T-helper 1 cell treated with Interleukin-12 subunit alpha and Interleukin-12 subunit beta and Interleukin-4 antibody, amounts not matched to agents 30 μg/mL and 1 μg/mL, for 36 hours (primary cell): ENCODE measurements at regions not wholly inside any gene's neighbourhood (a gene's known extent, or its start where the extent isn't known, plus 50 kb on each side); places are given as distances from the start of the nearest gene placed in this dataset.
"Not testable (repeated sequence)": the region's sequence is repeated elsewhere in the genome, so short reads cannot be mapped to it uniquely, and the experiment has no call there.

Experiments
- H3K27ac Mint-ChIP-seq: one replicate; pipeline ENCODE4 v1.8.0; 2021; ENCODE audit warnings: mild to moderate bottlenecking, mixed read lengths
- H3K27me3 Mint-ChIP-seq: one replicate; pipeline ENCODE4 v1.8.0; 2021; ENCODE audit warnings: low read depth, mixed read lengths
- H3K36me3 Mint-ChIP-seq: one replicate; pipeline ENCODE4 v1.8.0; 2021; ENCODE audit warnings: low read depth, mixed read lengths
- H3K4me1 Mint-ChIP-seq: one replicate; pipeline ENCODE4 v1.8.0; 2021; ENCODE audit warnings: low read depth, mixed read lengths
- H3K4me3 Mint-ChIP-seq: one replicate; pipeline ENCODE4 v1.8.0; 2021; ENCODE audit warnings: mild to moderate bottlenecking, moderate library complexity, mixed read lengths
- H3K9me3 Mint-ChIP-seq: one replicate; pipeline ENCODE4 v1.8.0; 2021; ENCODE audit warnings: mixed read lengths

DNA sequence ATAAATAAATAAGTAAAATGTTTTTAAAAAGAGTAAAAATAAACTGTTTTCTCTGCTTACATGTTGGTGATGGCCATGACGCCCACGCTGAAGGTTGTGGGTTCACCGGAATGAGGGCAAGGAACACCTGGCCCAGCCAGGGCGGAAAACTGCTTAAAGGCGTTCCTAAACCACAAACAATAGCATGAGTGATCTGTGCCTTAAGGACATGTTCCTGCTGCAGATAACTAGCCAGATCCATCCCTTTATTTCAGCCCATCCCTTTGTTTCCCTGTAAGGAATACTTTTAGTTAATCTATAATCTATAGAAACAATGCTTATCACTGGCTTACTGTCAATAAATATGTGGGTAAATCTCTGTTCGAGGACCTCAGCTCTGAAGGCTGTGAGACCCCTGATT lies 63.3 kb upstream of the CEP78 start:
- not testable (repeated sequence) for H3K36me3 Mint-ChIP-seq, H3K4me1 Mint-ChIP-seq, H3K27ac Mint-ChIP-seq, H3K9me3 Mint-ChIP-seq, H3K4me3 Mint-ChIP-seq
- H3K27me3 Mint-ChIP-seq: peaks cover 46% of the 10 kb centered on the region

DNA sequence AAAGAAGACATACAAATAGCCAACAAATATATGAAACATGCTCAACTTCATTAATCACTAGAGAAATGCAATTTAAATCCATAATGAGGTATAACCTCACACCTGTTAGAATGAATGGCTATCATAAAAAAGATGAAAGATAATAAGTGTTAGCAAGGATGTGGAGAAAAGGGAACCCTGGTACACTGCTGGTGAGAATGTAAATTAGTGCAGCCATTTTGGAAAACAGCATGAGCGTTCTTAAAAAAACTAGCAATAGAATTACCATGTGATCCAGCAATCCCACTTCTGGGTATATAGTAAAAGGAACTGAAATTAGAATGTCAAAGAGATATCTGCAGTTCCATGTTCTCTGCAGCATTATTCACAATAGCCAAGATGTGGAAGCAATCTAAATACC lies 64.2 kb upstream of the CEP78 start:
- Mint-ChIP-seq H3K27ac (no peak overlapping the region), H3K4me3 (no peak overlapping the region)

DNA sequence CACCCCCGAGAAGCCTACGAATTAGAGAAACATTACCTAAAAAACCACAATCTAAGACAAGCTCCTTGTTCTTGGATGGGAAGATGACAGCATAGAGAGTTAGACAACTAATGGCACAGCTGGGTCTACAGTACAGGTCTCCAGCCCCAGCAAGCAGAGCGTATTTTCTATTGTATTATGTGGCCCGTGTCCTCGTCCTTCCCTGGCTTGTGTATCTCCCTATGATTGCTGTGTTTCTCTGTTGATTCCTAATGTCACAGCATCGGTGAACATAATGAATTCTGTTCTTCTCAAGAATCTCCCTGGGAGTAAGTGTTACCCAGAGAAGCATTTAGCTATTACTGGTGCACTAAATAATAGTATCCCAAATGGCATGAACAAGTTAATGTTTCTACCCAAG lies 66.8 kb upstream of the CEP78 start:
- peaks cover 37% of the 10 kb centered on the region for H3K27me3 Mint-ChIP-seq
- H3K4me3 Mint-ChIP-seq: no peak overlapping the region
- H3K4me1 Mint-ChIP-seq: peaks cover 2% of the 10 kb centered on the region
- no peak overlapping the region for H3K27ac Mint-ChIP-seq
- H3K36me3 Mint-ChIP-seq: peaks cover 2% of the 10 kb centered on the region
- H3K9me3 Mint-ChIP-seq: peaks cover 12% of the 10 kb centered on the region

More for the DNA sequence above, 64.2 kb upstream of the CEP78 start:
- H3K27me3 Mint-ChIP-seq: peaks cover 41% of the 10 kb centered on the region
- no peaks in the 10 kb centered on the region for H3K9me3 Mint-ChIP-seq
- no peaks in the 10 kb centered on the region for H3K4me1 Mint-ChIP-seq
- no peaks in the 10 kb centered on the region for H3K36me3 Mint-ChIP-seq

DNA sequence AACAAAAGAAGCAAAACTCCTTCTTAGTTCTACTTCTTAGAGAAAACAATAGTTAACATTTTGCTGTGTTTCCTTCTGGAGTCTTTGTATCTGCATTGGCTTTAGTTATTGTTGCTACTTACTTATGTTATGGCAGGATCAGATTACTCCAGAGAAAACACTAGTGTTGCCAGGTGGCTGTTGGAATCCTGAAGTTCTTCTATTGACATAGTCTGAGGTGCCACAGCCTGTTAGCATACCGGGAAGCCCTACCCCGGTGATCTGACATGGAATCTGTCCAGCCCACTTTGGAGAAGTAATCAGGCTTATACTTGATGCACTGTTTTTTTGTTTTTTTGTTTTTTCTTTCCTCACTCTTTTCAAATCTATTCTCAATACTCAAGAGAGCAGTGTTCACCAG lies 68.5 kb upstream of the CEP78 start:
- Mint-ChIP-seq H3K27ac (no peak overlapping the region), H3K4me3 (no peak overlapping the region), H3K9me3 (peaks cover 26% of the 10 kb centered on the region), H3K36me3 (peaks cover 8% of the 10 kb centered on the region), H3K4me1 (peaks cover 2% of the 10 kb centered on the region), H3K27me3 (peaks cover 38% of the 10 kb centered on the region)

DNA sequence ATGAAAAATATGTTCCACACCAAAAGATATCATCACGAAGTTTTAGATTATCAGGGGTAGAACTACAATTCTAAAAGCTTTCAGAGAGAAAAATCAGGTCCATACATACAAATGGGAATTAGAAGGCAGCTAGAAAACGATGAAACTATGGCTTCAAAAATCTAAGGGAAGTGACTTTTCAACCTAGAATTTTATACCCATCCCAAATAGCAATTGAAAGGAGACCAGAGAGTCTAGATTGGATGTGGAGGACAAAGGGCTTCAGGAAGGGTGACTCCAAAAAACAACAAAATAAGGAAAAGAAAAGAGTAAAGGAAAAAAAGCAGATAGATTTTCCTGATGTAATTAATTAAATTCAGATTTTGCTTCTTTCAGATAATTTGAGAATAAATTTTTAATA lies 72.0 kb upstream of the CEP78 start:
- Mint-ChIP-seq H3K27me3 (peaks cover 23% of the 10 kb centered on the region), H3K36me3 (peaks cover 8% of the 10 kb centered on the region), H3K4me3 (no peak overlapping the region), H3K9me3 (peaks cover 26% of the 10 kb centered on the region), H3K27ac (no peak overlapping the region), H3K4me1 (peaks cover 2% of the 10 kb centered on the region)

DNA sequence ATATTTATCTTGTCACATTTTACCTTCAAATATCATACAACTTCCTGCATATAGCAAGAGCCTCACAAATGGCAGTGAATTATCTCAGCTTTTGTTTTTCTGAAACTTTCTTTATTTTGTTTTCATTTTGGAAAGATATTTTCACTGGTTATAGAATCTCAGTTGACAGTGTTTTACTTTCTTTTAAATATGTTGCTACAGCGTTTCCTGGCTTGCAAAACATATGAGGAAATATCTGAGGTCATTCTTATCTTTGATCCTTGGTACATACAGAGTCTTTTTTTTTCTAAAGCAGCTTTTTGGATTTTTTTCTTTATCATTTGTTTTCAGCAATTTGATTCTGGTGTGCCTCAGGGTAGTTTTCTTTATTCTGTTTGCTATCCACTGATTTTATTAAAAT lies 77.6 kb upstream of the CEP78 start:
- Mint-ChIP-seq H3K27ac (no peak overlapping the region), H3K4me1 (no peaks in the 10 kb centered on the region), H3K27me3 (peaks cover 40% of the 10 kb centered on the region), H3K4me3 (no peak overlapping the region), H3K36me3 (peaks cover 1% of the 10 kb centered on the region), H3K9me3 (peaks cover 5% of the 10 kb centered on the region)

DNA sequence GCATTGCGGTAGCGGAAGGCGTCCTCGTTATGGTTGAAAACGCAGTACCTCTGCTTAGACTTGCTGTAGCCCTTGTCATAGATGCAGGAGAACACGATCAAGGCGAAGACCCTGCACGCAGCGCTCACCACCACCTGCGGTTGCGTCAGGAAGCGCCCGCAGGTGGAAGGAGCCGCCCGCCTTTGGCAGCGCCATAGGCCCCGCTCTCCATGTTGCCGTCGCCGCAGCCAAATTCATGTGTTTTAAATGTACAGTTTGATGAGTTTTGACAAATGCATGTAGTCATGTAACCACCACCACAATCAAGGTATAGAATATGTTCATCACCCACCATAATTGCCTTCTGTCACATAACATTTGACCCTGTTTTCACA lies 84.9 kb upstream of the CEP78 start:
- Mint-ChIP-seq H3K4me3 (no peak overlapping the region), H3K27ac (no peak overlapping the region), H3K9me3 (no peaks in the 10 kb centered on the region)

DNA sequence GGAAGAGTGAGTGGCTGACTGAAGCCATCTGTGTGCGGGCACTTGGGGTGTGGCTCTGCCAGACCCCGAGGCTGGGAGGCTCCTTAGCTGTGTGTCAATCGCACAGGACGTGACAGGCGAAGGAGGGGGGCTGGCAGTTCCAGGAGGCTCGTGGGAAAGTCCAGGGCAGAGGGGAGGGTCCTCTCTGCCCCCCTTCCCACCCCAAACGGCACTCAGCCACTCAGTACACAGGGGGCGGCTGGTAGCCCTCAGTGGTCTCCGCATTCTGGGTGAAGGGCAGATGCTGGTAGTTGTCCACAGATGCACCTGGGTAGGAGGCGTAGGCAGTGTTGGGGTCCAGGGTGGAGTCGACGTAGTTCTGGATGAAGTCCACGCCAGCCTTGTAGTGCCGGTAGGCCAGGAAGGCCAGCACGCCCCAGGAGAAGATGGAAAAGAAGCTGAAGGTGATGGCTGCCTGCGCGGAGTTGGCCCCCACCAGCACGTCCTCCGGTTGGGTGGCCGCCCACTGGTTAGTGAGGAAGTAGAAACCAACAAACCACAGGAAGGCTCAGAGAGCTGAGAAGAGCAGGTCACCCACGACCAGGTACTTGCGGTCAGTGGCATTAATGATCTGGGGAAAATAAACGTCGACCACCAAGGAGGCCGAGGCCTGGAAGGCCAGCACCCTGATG lies 85.4 kb upstream of the CEP78 start:
- Mint-ChIP-seq H3K36me3 (peaks cover 2% of the 10 kb centered on the region), H3K27ac (no peak overlapping the region), H3K9me3 (no peaks in the 10 kb centered on the region), H3K4me3 (no peak overlapping the region), H3K27me3 (peaks cover 8% of the 10 kb centered on the region), H3K4me1 (no peaks in the 10 kb centered on the region)

More for the DNA sequence above, 84.9 kb upstream of the CEP78 start:
- Mint-ChIP-seq H3K4me1 (no peaks in the 10 kb centered on the region), H3K36me3 (peaks cover 2% of the 10 kb centered on the region), H3K27me3 (peaks cover 10% of the 10 kb centered on the region)

DNA sequence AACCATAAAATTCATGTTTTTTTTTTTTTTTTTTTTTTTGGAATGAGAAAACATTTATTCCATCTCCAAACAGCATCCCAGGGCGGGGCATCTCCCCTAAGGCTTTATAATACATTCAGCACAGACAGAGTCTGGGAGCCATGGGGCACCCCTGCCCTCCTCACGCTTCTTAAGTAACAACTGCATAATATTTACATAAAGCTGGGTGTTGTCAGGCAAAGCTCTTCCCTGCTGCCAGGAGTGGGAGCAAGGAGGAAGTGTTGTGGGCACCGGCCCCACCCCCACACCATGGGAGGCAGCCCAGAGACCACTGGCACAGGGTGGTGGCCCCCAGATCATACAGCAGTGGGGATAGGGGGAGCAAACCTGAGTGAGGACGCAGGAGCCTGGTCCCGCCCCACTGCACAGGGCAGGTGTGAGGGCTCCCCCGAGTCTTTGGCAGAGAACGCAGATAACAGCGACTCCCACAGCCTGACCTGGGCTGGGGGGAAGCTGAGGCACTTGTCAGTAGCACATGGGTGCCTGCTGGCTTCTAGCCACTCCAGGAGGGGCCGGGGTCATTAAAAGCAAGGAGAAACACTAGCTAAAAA lies 86.1 kb upstream of the CEP78 start:
- peaks cover 2% of the 10 kb centered on the region for H3K36me3 Mint-ChIP-seq
- H3K4me1 Mint-ChIP-seq: no peaks in the 10 kb centered on the region
- no peaks in the 10 kb centered on the region for H3K9me3 Mint-ChIP-seq
- peaks cover 5% of the 10 kb centered on the region for H3K27me3 Mint-ChIP-seq
- H3K4me3 Mint-ChIP-seq: no peak overlapping the region
- H3K27ac Mint-ChIP-seq: no peak overlapping the region

DNA sequence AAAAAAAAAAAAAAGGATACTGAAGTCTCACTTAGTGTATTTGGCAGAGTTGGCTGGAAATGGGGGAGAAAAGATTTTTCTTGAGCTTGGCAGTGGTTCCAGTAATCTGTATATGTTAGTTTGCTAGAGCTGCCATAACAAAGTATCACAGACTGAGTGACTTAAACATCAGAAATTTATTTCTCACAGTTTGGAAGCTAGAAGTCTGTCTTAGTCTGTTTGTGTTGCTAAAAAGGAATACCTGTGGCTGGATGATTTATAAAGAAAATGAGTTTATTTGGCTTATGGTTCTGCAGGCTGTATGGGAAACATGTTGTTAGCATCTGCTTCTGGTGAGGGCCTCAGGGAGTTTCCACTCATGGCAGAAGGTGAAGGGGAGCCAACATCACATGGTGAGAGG lies 89.6 kb upstream of the CEP78 start:
- Mint-ChIP-seq H3K36me3 (peaks cover 8% of the 10 kb centered on the region), H3K4me1 (peaks cover 2% of the 10 kb centered on the region), H3K9me3 (peaks cover 14% of the 10 kb centered on the region), H3K27me3 (no peaks in the 10 kb centered on the region), H3K27ac (no peak overlapping the region), H3K4me3 (no peak overlapping the region)

DNA sequence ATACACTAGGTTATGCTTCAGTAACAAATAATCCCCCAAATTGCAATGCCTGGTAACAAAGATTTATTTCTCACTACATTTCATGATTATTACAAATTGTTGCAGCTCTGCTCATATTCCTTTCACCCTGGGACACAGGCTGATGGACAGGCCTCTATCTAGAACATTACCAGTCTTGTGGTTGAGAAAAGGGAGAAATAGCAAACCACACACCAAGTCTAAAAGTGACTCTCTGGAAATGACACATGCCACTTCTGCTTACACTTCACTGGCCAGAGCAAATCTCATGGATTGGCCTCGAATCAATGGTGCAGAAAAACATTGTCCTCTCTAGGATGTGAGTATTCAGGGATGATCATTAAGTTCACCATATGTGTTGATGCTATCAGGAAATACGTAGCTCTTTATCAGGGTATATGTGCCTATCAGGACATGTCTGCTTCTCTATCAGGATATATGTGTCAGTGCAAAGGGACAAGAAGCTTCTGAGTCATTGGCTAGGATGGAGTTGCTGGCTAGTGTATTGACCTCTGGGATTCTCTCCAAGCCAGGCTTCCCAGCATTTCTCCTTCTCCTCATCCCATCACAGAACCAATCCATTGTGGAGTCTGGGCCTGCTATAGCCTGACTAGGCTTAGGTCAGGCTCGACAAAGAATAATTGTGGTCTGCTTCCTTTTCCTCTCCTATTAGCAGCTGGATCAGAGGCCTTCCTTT lies 91.1 kb upstream of the CEP78 start:
- no peaks in the 10 kb centered on the region for H3K27me3 Mint-ChIP-seq
- peaks cover 8% of the 10 kb centered on the region for H3K36me3 Mint-ChIP-seq
- H3K4me3 Mint-ChIP-seq: no peak overlapping the region
- peaks cover 20% of the 10 kb centered on the region for H3K9me3 Mint-ChIP-seq
- H3K27ac Mint-ChIP-seq: no peak overlapping the region
- H3K4me1 Mint-ChIP-seq: peaks cover 2% of the 10 kb centered on the region

DNA sequence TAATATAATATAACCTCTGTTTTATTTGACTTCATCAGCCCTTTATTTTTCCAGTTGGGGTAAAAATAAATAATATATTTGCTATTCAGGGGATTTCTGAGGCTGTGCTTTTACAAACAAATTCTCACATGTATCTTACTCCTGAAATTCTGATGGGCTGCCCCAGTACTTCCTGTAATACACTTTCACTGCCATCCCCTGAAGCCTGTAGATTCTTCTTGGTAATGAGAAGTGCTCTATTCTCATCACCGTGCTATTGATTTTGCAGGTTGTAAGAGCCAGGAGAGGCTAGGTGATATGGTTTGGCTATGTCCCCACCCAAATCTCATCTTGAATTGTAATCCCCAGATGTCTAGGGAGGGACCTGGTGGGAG lies 91.9 kb upstream of the CEP78 start:
- peaks cover 2% of the 10 kb centered on the region for H3K4me1 Mint-ChIP-seq
- no peaks in the 10 kb centered on the region for H3K27me3 Mint-ChIP-seq
- H3K36me3 Mint-ChIP-seq: peaks cover 8% of the 10 kb centered on the region
- peaks cover 26% of the 10 kb centered on the region for H3K9me3 Mint-ChIP-seq
- H3K27ac Mint-ChIP-seq: no peak overlapping the region
- H3K4me3 Mint-ChIP-seq: no peak overlapping the region

DNA sequence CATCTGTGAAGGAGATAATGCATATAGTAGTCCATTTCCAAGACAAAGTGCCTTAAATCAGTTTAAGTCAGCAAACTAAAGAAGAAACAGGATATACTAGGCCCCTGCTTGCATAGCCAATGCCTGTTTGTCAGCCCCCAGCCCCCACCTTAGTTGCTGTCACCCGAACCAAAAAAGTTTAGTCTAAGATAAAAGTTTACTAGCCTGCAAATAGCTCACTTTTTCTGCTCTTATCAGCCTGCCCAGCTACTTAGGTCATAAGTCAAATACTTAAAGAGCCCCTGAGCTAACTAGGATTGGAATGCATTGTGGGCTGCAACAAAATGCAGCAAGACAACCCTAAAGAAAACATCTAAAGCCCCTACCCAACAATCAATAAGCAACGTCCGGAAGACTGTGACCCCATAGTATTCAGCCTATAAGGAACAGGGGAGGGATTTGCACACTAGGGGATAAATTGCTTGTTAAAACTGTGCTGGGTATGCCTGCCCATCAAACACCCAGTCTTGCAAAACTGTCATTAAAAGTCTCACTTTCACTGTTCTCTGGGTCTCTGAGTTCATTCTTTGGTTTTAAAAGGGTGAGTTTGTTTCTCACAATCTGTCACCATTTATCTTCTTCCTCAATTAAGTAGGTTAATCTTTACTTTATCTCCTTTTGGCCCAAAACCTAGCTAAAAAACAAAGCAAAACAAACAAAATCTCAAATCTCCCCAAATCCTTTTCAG lies 92.4 kb upstream of the CEP78 start:
- Mint-ChIP-seq H3K27me3 (no peaks in the 10 kb centered on the region), H3K36me3 (peaks cover 8% of the 10 kb centered on the region), H3K9me3 (peaks cover 26% of the 10 kb centered on the region), H3K4me3 (no peak overlapping the region), H3K4me1 (peaks cover 2% of the 10 kb centered on the region), H3K27ac (no peak overlapping the region)

DNA sequence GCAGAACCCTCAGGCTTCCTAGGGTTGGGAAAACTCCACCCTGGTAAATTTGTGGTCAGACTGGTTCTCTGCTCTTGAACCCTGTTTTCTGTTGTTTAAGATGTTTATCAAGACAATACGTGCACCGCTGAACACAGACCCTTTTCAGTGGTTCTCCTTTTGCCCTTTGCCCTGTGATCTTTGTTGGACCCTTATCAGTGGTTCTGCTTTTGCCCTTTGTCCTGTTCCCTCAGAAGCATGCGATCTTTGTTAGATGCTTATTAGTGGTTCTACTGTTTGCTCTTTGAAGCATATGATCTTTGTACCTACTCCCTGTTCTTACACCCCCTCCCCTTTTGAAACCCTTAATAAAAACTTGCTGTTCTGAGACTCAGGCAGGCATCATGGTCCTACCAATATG lies 93.6 kb upstream of the CEP78 start:
- H3K4me3 Mint-ChIP-seq, H3K36me3 Mint-ChIP-seq, H3K27me3 Mint-ChIP-seq, H3K4me1 Mint-ChIP-seq, H3K27ac Mint-ChIP-seq: not testable (repeated sequence)
- H3K9me3 Mint-ChIP-seq: peaks cover 31% of the 10 kb centered on the region

DNA sequence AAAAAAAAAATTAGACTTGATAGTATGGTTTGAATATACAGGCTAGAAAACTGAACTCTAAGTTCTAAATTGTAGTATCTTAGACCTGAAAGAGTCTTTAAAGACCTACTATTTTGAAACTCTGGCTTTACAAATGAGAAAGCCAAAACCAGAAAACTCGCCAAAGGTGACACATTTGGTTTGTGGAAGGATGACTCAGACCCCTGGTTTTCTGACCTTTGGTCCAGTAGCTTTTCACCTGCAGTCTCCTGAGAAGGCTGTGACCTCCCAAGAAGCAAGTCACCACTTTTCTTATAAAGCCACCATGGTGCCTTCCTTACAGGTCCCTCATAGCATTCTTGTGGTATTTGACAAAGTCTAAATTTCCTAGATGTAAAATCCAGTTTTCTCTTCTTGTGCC lies 102.1 kb upstream of the CEP78 start:
- Mint-ChIP-seq H3K9me3 (peaks cover 7% of the 10 kb centered on the region), H3K27me3 (peaks cover 3% of the 10 kb centered on the region), H3K36me3 (peaks cover 11% of the 10 kb centered on the region), H3K27ac (no peak overlapping the region), H3K4me3 (no peak overlapping the region), H3K4me1 (peaks cover 16% of the 10 kb centered on the region)
